ENCODE measurements at regions not wholly inside any gene's neighbourhood (a gene's known extent, or its start where the extent isn't known, plus 50 kb on each side); places are given as distances from the start of the nearest gene placed in this dataset.
"Not testable (repeated sequence)": the region's sequence is repeated elsewhere in the genome, so short reads cannot be mapped to it uniquely, and the experiment has no call there.

- no peak for DNase-seq
These were observed 212.3 kb downstream of the CYP26B1 start for GRCh38 chr2:71935262-71935848.

- DNase-seq: no peak
These were observed 212.9 kb downstream of the CYP26B1 start for GRCh38 chr2:71934595-71935261.

DNA sequence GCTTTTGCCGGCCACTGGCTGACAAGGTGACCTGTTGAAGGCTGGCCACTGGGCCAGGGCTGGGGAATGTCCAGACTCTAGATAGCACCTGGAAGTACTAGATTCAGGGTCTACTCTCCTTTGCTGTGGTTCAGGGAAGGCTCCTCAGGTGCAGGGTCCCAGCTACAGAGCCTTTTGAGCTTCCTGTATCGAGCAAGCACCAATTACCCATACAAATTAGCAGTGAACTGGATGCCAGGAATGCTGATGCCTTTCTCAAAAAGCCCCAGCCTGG is 213.4 kb downstream of the CYP26B1 start:
- no peak for DNase-seq

- no peak for DNase-seq
These were observed 214.0 kb downstream of the CYP26B1 start for GRCh38 chr2:71933467-71934319.

DNA sequence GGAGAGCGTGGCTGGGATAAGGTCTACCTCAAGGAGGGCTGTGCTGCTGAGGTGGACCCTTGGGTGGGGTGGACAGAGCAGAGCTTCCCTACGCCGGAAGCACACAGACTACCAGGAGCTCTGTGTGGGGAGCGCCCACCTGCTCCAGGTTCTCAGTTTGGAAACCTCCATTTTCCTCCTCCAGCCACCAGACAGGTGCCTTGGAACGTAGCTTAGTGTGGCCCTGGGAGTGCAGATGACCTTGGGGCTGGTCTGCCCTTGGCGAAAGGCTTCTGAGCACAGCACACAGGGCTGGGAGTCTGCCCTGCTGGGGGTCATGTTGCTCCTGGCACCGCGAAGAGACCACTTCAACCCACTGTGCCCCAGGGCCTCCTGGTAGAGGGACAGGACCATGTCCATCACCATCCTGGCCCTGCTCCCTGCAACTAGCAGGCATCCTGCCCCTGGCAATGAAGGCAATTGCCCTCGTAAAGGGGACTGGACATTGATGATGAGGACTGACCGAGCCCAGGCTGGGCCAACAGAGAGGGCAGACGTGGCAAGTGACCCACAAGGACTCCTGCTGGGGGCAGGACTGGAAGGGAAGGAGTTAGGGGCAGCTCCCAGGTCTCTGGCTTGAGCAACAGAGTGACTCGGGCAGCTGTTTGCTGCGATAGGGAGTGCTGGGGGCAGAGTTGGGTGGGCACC is 214.7 kb downstream of the CYP26B1 start:
- no peak for DNase-seq

GRCh38 chr2:71932037-71932779 is 215.5 kb downstream of the CYP26B1 start:
- no peak for DNase-seq

DNA sequence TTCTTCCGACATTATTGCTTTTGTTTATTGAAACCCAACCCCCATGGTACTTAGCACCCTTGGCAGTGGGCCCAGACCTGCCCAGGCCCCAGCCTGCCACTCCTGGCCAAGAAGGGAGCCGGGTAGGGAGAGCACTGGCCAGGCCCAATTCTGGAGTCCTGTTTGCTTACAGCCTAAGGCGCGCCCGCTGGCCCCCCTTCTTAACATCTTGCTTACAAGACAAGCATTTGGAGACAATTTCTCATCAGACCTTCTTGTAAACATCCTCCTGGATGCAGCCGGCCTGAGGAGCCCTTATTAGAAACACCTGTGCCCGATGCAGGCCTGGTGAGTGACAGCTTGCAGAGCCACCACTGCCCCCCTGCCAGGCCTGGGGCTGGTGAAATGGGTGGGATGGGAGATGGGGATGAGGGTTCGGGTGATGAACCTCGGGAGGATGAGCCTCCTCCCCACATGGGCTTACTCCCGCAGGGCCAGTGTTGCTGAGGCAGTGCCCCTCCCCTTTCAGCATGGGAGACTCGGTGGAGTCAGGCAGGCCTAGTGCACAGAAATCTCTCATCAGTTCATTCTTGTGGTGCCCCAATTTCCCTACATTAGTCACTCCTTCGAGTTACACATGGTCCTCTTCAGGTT is 217.5 kb downstream of the CYP26B1 start:
- peak; percentile 87 for DNase-seq

- no peak for DNase-seq
These were observed 218.2 kb downstream of the CYP26B1 start for GRCh38 chr2:71929482-71929772.

DNA sequence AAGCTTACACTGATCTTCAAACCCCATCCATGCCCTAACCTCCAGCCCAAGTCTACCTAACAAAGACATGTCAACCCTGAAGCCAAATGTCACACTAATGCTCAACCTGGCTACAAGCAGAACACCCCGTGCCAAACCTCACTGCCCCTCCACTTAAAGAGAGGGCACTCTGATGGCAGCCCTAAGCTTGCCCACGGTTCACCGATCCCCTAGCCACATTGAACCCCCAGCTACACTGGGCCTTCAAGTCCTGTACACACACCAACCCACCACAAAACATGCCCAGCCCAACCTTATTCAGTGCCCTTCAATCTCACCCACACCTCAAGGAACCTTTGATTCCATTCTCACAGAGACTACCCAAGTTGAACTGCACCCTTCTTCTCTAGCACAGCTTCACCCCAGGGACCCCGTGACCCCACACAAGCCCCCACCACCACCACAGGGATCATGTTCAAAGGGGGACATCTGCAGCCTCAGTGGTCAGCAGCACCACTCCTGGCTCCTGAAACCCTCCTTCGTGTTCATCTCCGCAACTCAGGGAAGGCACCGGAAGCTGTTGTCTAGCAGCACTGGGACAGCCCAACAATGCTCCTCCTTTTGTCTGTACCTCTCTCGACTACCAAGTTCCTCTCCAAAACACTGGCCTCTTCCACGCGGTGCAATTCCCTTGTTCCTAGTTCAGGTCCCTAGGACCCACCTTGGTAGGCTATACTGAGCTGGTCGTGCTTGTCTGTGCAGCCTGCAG is 218.8 kb downstream of the CYP26B1 start:
- DNase-seq: no peak

- no peak for DNase-seq
These were observed 219.6 kb downstream of the CYP26B1 start for GRCh38 chr2:71927757-71928715.

GRCh38 chr2:71926876-71927756 is 220.5 kb downstream of the CYP26B1 start:
- peak; percentile 70 for DNase-seq

- DNase-seq: no peak
These were observed 221.6 kb downstream of the CYP26B1 start for GRCh38 chr2:71926089-71926447.

DNA sequence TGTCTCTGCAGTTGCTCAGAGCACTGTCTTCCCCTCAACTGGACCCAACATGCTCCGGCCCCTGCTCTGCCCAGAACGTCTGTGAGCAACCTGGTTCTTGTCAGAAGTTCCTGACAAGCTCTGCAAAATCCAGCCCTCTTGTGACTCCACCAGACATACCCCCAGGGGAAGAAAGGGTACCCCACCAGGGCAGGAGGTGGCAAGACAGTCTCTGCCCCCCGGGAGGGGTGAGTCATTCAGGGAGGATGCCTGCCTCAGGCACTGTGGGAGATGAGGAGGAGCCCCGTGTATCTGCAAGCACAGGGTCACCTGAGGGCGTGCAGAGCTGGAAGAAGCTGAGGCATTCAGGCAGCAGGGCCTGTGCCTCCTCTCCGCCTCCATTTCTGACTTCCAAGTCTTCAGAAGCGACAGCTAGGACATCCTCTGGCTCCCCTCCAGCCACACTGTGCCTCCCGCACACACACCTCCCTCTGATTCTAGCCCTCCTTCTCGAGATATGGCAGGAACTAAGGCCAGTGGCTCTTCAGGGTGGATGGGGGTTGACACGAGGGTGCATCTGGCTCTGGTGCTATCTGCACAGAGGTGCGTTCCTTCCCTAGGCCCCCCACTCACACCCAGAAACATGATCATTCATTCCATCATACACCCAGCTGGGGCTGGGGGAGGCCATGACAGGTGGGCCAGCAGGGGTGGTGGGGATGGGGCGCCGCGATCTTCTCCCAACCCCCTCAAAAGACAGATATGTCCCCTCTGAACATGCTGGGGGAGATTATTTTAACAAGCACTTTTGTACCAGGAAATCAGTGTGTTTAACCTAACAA is 222.2 kb downstream of the CYP26B1 start:
- no peak for DNase-seq

GRCh38 chr2:71923887-71924533 is 223.7 kb downstream of the CYP26B1 start:
- peak; percentile 49 for DNase-seq

DNA sequence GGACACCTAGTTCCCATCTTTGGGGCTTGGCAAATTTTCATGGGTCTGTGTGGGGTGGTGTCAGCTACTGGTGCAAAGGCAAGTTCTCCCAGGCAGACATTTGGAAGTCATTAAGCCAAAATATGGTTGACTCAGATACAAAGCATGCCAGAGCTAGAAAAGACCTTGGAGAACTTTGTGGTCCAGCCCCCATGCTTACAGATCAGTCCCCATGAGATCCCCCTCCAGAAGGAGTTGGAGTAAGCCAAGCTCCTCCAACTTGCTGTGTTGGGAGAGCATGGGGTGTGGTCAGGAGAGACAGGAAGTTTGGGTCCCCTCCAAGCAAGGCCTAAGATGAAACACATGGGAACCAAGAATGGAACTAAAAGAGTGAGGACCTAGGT is 224.5 kb downstream of the CYP26B1 start:
- no peak for DNase-seq

- DNase-seq: no peak
These were observed 225.0 kb downstream of the CYP26B1 start for GRCh38 chr2:71922499-71923142.

DNA sequence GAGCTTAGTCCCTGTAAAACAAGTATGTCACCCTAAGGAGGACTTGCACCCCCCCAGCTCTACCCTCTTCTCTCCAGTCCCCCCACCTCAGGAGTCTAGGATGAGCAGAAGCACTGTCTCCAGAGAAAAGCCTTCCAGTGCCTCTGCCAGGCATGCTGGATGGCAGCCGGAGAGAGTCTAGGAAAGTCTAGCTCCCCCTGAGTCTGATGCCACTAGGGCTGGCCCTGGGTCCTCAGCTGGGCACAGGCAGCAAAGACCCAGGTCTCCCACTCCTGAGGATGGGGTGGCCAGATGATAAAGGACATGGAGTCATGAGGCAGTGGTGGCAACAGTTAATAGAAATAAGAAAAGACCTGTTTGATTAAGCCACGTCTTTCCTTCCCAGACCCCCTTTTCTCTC is 225.6 kb downstream of the CYP26B1 start:
- no peak for DNase-seq

DNA sequence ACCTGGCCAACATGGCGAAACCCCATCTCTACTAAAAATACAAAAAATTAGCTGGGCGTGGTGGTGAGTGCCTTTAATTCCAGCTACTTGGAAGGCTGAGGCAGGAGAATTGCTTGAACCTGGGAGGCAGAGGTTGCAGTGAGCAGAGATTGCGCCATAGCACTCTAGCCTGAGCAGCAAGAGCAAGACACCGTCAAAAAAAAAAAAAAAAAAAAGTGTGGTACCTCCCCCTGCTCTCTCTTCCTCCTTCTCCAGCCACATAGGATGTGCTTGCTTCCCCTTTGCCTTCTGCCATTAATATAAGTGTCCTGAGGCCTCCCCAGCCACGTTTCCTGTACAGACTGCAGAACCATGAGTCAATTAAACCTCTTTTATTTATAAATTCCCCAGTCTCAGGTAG is 226.8 kb downstream of the CYP26B1 start:
- not testable (repeated sequence) for DNase-seq

Measured in DMS79 treated with DMSO at 0.1 percent for 48 hours (cell line).